ENCODE measurements at regions not wholly inside any gene's neighbourhood (a gene's known extent, or its start where the extent isn't known, plus 50 kb on each side); places are given as distances from the start of the nearest gene placed in this dataset.

GRCh38 chr7:118713039-118713438 lies 488.5 kb downstream of the ANKRD7 start:
- CTCF ChIA-PET: no interaction called here
- RAD21 ChIA-PET (ENCODE audit: unreplicated experiment): no interaction called here
- in situ Hi-C loops (cut with MboI): no loop called here
- FAIRE-seq (no peak), ATAC-seq (no peak), DNase-seq (ENCODE audit: low read depth, low spot score) (no peak)
- Histone ChIP-seq H3K36me3 (ENCODE audit: control insufficient read depth in 2 of 2, insufficient read depth in 2 of 2, low read length in 1 of 2) (no peaks in the 10 kb centered on the region), H3K4me1 (ENCODE audit: control insufficient read depth, insufficient read depth, low read length) (no peaks in the 10 kb centered on the region), H2AFZ (ENCODE audit: control insufficient read depth, low read depth, low read length) (no peak overlapping the region), H3K4me3 (no peak overlapping the region), H3K79me2 (ENCODE audit: control insufficient read depth, insufficient read depth, low read length) (no peaks in the 10 kb centered on the region), H3K4me2 (ENCODE audit: control insufficient read depth, insufficient read depth) (no peak overlapping the region), H3K9ac (ENCODE audit: control insufficient read depth, insufficient read depth, low read length) (no peak overlapping the region), H4K20me1 (ENCODE audit: control insufficient read depth, insufficient read depth) (no peaks in the 10 kb centered on the region), H3K9me3 (replicated peaks; ENCODE audit: control insufficient read depth, insufficient read depth, low read length) (no peaks in the 10 kb centered on the region), H3K27ac (ENCODE audit: control insufficient read depth, insufficient read depth) (no peak overlapping the region), H3K27me3 (replicated peaks in 1 of 2; ENCODE audit: control insufficient read depth in 2 of 2, insufficient read depth in 2 of 2, low read length in 1 of 2) (no peaks in the 10 kb centered on the region)
- WGBS (ENCODE audit: insufficient coverage, insufficient replicate concordance, low lambda C conversion rate, missing lambda C conversion rate): 14% methylated on average over 4 of the region's 4 CpGs
- SMC1A ChIA-PET (ENCODE audit: uncharacterized antibody, unreplicated experiment): no interaction called here
- BruUV-seq (replicated peaks): no TSS peak
- POLR2A ChIA-PET: no interaction called here
- intact Hi-C loops (cut with micrococcal nuclease; ENCODE audit: unreplicated experiment): no loop called here
- TF ChIP-seq TCF7 (IDR thresholded peaks at IDR 0.05; ENCODE audit: borderline replicate concordance): no peak
- no peak for TF ChIP-seq LARP7 (IDR thresholded peaks at IDR 0.05)
- TF ChIP-seq STAT3 (IDR thresholded peaks at IDR 0.05; ENCODE audit: low read depth, low read length): no peak
- TF ChIP-seq MEF2A (IDR thresholded peaks at IDR 0.05; ENCODE audit: insufficient read depth, low read depth, low read length): no peak
- TF ChIP-seq PBX3 (IDR thresholded peaks at IDR 0.05; ENCODE audit: insufficient replicate concordance, low read depth, low read length): no peak
- TF ChIP-seq ZBTB40 (IDR thresholded peaks at IDR 0.05; ENCODE audit: borderline replicate concordance): no peak
- no peak for TF ChIP-seq SREBF1 (IDR thresholded peaks at IDR 0.05; ENCODE audit: low read length)
- no peak for TF ChIP-seq TAF1 (IDR thresholded peaks at IDR 0.05; ENCODE audit: borderline replicate concordance, low read depth, low read length)
- TF ChIP-seq CBX3 (IDR thresholded peaks at IDR 0.05; ENCODE audit: borderline replicate concordance, low read depth): no peak
- TF ChIP-seq WRNIP1 (IDR thresholded peaks at IDR 0.05; ENCODE audit: borderline replicate concordance, low read depth, low read length): no peak
- TF ChIP-seq, protein P1, sequence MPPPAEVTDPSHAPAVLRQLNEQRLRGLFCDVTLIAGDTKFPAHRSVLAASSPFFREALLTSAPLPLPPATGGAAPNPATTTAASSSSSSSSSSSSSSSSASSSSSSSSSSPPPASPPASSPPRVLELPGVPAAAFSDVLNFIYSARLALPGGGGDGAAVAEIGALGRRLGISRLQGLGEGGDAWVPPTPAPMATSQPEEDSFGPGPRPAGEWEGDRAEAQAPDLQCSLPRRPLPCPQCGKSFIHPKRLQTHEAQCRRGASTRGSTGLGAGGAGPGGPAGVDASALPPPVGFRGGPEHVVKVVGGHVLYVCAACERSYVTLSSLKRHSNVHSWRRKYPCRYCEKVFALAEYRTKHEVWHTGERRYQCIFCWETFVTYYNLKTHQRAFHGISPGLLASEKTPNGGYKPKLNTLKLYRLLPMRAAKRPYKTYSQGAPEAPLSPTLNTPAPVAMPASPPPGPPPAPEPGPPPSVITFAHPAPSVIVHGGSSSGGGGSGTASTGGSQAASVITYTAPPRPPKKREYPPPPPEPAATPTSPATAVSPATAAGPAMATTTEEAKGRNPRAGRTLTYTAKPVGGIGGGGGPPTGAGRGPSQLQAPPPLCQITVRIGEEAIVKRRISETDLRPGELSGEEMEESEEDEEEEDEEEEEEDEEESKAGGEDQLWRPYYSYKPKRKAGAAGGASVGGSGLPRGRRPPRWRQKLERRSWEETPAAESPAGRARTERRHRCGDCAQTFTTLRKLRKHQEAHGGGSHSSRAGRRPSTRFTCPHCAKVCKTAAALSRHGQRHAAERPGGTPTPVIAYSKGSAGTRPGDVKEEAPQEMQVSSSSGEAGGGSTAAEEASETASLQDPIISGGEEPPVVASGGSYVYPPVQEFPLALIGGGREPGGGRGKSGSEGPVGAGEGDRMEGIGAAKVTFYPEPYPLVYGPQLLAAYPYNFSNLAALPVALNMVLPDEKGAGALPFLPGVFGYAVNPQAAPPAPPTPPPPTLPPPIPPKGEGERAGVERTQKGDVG (CRISPR knock-in tag; IDR thresholded peaks at IDR 0.05): no peak
- no peak for TF ChIP-seq POLR2A (IDR thresholded peaks at IDR 0.05; ENCODE audit: low read depth, low read length)
- TF ChIP-seq RFX5 (IDR thresholded peaks at IDR 0.05; ENCODE audit: low read depth, low read length): no peak
- no peak for TF ChIP-seq RBBP5 (conservative IDR thresholded peaks at IDR 0.05)
